A549 (cell line): ENCODE measurements at regions not wholly inside any gene's neighbourhood (a gene's known extent, or its start where the extent isn't known, plus 50 kb on each side); places are given as distances from the start of the nearest gene placed in this dataset.

ENCODE experiments used
- ATAC-seq, 2 experiments: fragments of 200-7000 bp in 1 of 2; fragments of >200 bp in 1 of 2; cut with Nextera tagmentation in 1 of 2; cut with Tn5 transposase in 1 of 2; 3 replicates each; pipeline versions ENCODE4 v1.8.0 to v1.9.1; 2018 to 2020; ENCODE audit warnings: mild to moderate bottlenecking in 1 of 2, moderate library complexity in 1 of 2
- CTCF ChIA-PET: fragments of 300-600 bp; sonication (Branson Sonifier 250); formaldehyde crosslinking; extraction: SDS; loops from one replicate; lab custom pipeline; 2021; ENCODE audit warnings: antibody characterized with exemption, inconsistent platforms; lab: Yijun Ruan, JAX
- POLR2A ChIA-PET: fragments of 350-600 bp; formaldehyde crosslinking; extraction: SDS; loops from one replicate; lab custom pipeline; 2021; ENCODE audit warnings: antibody characterized with exemption, inconsistent platforms; lab: Yijun Ruan, JAX
- DNase-seq, 2 experiments: peaks; one replicate each; pipeline versions ENCODE4 v3.0.0 to v3.0.0-alpha.2; 2011 to 2016; ENCODE audit warnings: low read depth in 1 of 2, low spot score in 1 of 2
- FAIRE-seq: peaks from 2 replicates; lab custom pipeline; 2011; peaks lifted over from hg19 to GRCh38; lab: Jason Lieb, UNC
- H3K27ac ChIP-seq, 2 experiments: fragments of >200 bp; sonication (Bioruptor Twin); formaldehyde crosslinking; 3 replicates each; pipeline ENCODE4 v1.5.1; 2016 to 2017
- H3K4me1 ChIP-seq: fragments of >200 bp; sonication (Bioruptor Twin); formaldehyde crosslinking; 3 replicates; pipeline ENCODE4 v1.6.1; 2016
- H3K4me2 ChIP-seq: fragments of >200 bp; sonication (Bioruptor Twin); formaldehyde crosslinking; 3 replicates; pipeline ENCODE4 v1.6.1; 2016
- H3K4me3 ChIP-seq: fragments of >200 bp; sonication (Bioruptor Twin); formaldehyde crosslinking; 3 replicates; pipeline ENCODE4 v1.5.1; 2016
- H3K9me3 ChIP-seq: fragments of >200 bp; sonication (Bioruptor Twin); formaldehyde crosslinking; 3 replicates; pipeline ENCODE4 v1.6.1; 2016
- CBX2 ChIP-seq: fragments of 200-600 bp; sonication (generic); IDR thresholded peaks from 2 replicates; pipeline ENCODE4 v1.6.1; 2016; ENCODE audit warnings: low read depth, mild to moderate bottlenecking, borderline replicate concordance
- CEBPB ChIP-seq, 2 experiments: fragments of >200 bp in 1 of 2; sonication (Bioruptor Twin) in 1 of 2; formaldehyde crosslinking in 1 of 2; IDR thresholded peaks; 2 replicates each; pipeline ENCODE4 v1.6.1; 2012 to 2016
- CHD2 ChIP-seq: fragments of 150-350 bp; IDR thresholded peaks from 2 replicates; pipeline ENCODE4 v1.6.1; 2014; ENCODE audit warnings: low read length; ENCODE audit not compliant: partially characterized antibody
- EHF ChIP-seq: fragments of 250-450 bp; sonication (Bioruptor Pico); IDR thresholded peaks from 2 replicates; pipeline ENCODE4 v1.5.0; 2020; ENCODE audit warnings: mild to moderate bottlenecking
- EP300 ChIP-seq, 2 experiments: fragments of >200 bp; sonication (Bioruptor Twin); formaldehyde crosslinking; IDR thresholded peaks; 2 replicates in 1 of 2; 3 replicates in 1 of 2; pipeline ENCODE4 v1.6.1; 2016 to 2017
- ESRRA ChIP-seq: fragments of 150-350 bp; IDR thresholded peaks from 2 replicates; pipeline ENCODE4 v1.6.1; 2014; ENCODE audit warnings: mild to moderate bottlenecking, low read length, borderline replicate concordance
- FOXS1 ChIP-seq: fragments of 250-450 bp; sonication (Bioruptor Pico); IDR thresholded peaks from 2 replicates; pipeline ENCODE4 v1.5.0; 2020; ENCODE audit warnings: mild to moderate bottlenecking, moderate library complexity
- GATA3 ChIP-seq: IDR thresholded peaks from 2 replicates; pipeline ENCODE4 v1.6.1; 2012; ENCODE audit warnings: borderline replicate concordance
- HDAC2 ChIP-seq: fragments of 200-600 bp; sonication (generic); IDR thresholded peaks from 2 replicates; pipeline ENCODE4 v1.6.1; 2016
- JUNB ChIP-seq: fragments of >200 bp; sonication (Bioruptor Twin); formaldehyde crosslinking; IDR thresholded peaks from 2 replicates; pipeline ENCODE4 v1.6.1; 2016
- NFE2L2 ChIP-seq: fragments of 150-350 bp; conservative IDR thresholded peaks from 2 replicates; pipeline ENCODE4 v1.6.1; 2014; ENCODE audit warnings: low read length
- NPAS2 ChIP-seq: fragments of 250-450 bp; sonication (Bioruptor Pico); IDR thresholded peaks from 2 replicates; pipeline ENCODE4 v1.8.0; 2022; ENCODE audit warnings: mild to moderate bottlenecking, moderate library complexity, borderline replicate concordance
- NR3C1 ChIP-seq: fragments of >200 bp; sonication (Bioruptor Twin); formaldehyde crosslinking; IDR thresholded peaks from 3 replicates; pipeline ENCODE4 v1.6.1; 2017
- RAD21 ChIP-seq, 2 experiments: fragments of >200 bp in 1 of 2; sonication (Bioruptor Twin) in 1 of 2; formaldehyde crosslinking in 1 of 2; IDR thresholded peaks in 1 of 2; conservative IDR thresholded peaks in 1 of 2; 2 replicates in 1 of 2; 3 replicates in 1 of 2; pipeline ENCODE4 v1.6.1; 2012 to 2018; ENCODE audit warnings: inconsistent platforms in 1 of 2
- TFCP2L1 ChIP-seq: fragments of 250-450 bp; sonication (Bioruptor Pico); IDR thresholded peaks from 2 replicates; pipeline ENCODE4 v1.5.0; 2021; ENCODE audit warnings: mild to moderate bottlenecking
- ZC3H11A ChIP-seq: fragments of 450-650 bp; IDR thresholded peaks from 2 replicates; pipeline ENCODE4 v1.6.1; 2014; ENCODE audit warnings: antibody characterized with exemption, mild to moderate bottlenecking
- ZNF302 ChIP-seq: fragments of 250-450 bp; sonication (Bioruptor Pico); IDR thresholded peaks from 2 replicates; pipeline ENCODE4 v1.9.0; 2021; ENCODE audit warnings: inconsistent platforms, mild to moderate bottlenecking, moderate library complexity
- WGBS: methylation state at CpG from one replicate; pipeline ENCODE4 v1.1.6; 2017; ENCODE audit errors: missing lambda C conversion rate; 5-methylcytosine and 5-hydroxymethylcytosine counted together
- TF ChIP-seq, protein P1 (sequence below): fragments of 200-600 bp; sonication (generic); IDR thresholded peaks from 2 replicates; pipeline ENCODE4 v1.6.1; 2016; ENCODE audit warnings: antibody characterized with exemption, mild to moderate bottlenecking, moderate library complexity
- TF ChIP-seq, protein P2 (sequence below): fragments of 150-350 bp; IDR thresholded peaks from 2 replicates; pipeline ENCODE4 v1.6.1; 2014; ENCODE audit warnings: low read depth, mild to moderate bottlenecking, low read length
- TF ChIP-seq, protein P3 (sequence below): fragments of >200 bp; sonication (Bioruptor Twin); formaldehyde crosslinking; IDR thresholded peaks from 3 replicates; pipeline ENCODE4 v1.6.1; 2016
- TF ChIP-seq, protein P4 (sequence below): IDR thresholded peaks from 2 replicates; pipeline ENCODE4 v1.6.1; 2012

- Histone ChIP-seq H3K4me3 (no peak overlapping the region), H3K4me2 (no peak overlapping the region), H3K9me3 (no peaks in the 10 kb centered on the region), H3K4me1 (no peaks in the 10 kb centered on the region), H3K27ac (no peak overlapping the region)
- TF ChIP-seq NR3C1 (no peak), NPAS2 (no peak), GATA3 (no peak), CEBPB (IDR thresholded peaks at IDR 0.05) (no peak), JUNB (no peak), CBX2 (no peak), ZC3H11A (no peak), NFE2L2 (no peak), ESRRA (no peak), ZNF302 (no peak), EP300 (IDR thresholded peaks at IDR 0.05) (no peak), TFCP2L1 (CRISPR knock-in tag) (no peak), RAD21 (conservative IDR thresholded peaks at IDR 0.05 in 1 of 2, IDR thresholded peaks at IDR 0.05 in 1 of 2) (no peak)
- TF ChIP-seq, protein P1, sequence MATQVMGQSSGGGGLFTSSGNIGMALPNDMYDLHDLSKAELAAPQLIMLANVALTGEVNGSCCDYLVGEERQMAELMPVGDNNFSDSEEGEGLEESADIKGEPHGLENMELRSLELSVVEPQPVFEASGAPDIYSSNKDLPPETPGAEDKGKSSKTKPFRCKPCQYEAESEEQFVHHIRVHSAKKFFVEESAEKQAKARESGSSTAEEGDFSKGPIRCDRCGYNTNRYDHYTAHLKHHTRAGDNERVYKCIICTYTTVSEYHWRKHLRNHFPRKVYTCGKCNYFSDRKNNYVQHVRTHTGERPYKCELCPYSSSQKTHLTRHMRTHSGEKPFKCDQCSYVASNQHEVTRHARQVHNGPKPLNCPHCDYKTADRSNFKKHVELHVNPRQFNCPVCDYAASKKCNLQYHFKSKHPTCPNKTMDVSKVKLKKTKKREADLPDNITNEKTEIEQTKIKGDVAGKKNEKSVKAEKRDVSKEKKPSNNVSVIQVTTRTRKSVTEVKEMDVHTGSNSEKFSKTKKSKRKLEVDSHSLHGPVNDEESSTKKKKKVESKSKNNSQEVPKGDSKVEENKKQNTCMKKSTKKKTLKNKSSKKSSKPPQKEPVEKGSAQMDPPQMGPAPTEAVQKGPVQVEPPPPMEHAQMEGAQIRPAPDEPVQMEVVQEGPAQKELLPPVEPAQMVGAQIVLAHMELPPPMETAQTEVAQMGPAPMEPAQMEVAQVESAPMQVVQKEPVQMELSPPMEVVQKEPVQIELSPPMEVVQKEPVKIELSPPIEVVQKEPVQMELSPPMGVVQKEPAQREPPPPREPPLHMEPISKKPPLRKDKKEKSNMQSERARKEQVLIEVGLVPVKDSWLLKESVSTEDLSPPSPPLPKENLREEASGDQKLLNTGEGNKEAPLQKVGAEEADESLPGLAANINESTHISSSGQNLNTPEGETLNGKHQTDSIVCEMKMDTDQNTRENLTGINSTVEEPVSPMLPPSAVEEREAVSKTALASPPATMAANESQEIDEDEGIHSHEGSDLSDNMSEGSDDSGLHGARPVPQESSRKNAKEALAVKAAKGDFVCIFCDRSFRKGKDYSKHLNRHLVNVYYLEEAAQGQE, result no peak
- TF ChIP-seq, protein P2, sequence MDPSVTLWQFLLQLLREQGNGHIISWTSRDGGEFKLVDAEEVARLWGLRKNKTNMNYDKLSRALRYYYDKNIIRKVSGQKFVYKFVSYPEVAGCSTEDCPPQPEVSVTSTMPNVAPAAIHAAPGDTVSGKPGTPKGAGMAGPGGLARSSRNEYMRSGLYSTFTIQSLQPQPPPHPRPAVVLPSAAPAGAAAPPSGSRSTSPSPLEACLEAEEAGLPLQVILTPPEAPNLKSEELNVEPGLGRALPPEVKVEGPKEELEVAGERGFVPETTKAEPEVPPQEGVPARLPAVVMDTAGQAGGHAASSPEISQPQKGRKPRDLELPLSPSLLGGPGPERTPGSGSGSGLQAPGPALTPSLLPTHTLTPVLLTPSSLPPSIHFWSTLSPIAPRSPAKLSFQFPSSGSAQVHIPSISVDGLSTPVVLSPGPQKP, result no peak
- TF ChIP-seq, protein P3, sequence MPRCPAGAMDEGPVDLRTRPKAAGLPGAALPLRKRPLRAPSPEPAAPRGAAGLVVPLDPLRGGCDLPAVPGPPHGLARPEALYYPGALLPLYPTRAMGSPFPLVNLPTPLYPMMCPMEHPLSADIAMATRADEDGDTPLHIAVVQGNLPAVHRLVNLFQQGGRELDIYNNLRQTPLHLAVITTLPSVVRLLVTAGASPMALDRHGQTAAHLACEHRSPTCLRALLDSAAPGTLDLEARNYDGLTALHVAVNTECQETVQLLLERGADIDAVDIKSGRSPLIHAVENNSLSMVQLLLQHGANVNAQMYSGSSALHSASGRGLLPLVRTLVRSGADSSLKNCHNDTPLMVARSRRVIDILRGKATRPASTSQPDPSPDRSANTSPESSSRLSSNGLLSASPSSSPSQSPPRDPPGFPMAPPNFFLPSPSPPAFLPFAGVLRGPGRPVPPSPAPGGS, result no peak
- TF ChIP-seq, protein P4, sequence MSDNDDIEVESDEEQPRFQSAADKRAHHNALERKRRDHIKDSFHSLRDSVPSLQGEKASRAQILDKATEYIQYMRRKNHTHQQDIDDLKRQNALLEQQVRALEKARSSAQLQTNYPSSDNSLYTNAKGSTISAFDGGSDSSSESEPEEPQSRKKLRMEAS, result no peak
- WGBS, result 23% methylated on average over 4 of the region's 4 CpGs
- ChIA-PET POLR2A (no interaction called here), CTCF (interaction anchor here (0.6 kb wide), 1 partner anchor 457 kb away, joined by 3 read pairs; no protein-coding TSS in a partner anchor)
- FAIRE-seq, result no peak
- ATAC-seq, result no peak
- no peak for DNase-seq
Observed at GRCh38 chr6:150537491-150537890, 62.2 kb upstream of the PLEKHG1 start.

DNA sequence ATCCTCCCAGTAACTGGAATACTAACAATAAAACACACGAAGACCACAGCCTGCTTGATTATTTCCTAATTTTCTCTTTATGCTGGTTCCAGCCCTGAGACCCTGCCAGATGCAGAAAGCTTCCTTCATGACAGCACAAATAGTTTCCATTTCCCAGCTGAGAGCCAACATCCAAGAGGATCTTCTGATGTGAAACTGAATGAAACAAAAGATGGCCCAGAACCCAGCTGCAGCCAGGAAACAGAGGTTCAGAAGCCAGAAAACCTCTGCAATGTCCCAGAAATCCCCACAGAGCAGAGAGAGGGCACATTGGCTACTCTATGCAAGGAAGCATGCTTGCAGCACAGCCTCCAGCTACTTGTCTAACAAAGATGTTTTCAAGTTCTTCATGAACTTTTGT is 61.8 kb upstream of the PLEKHG1 start:
- Histone ChIP-seq H3K27ac (no peak overlapping the region), H3K9me3 (no peaks in the 10 kb centered on the region), H3K4me3 (no peak overlapping the region), H3K4me1 (no peaks in the 10 kb centered on the region), H3K4me2 (no peak overlapping the region)
- 4% methylated on average over 1 of the region's 1 CpG for WGBS
- TF ChIP-seq FOXS1 (CRISPR knock-in tag) (no peak), TFCP2L1 (CRISPR knock-in tag) (no peak), NFE2L2 (no peak)
- TF ChIP-seq, protein P4, result no peak
- no peak for DNase-seq
- FAIRE-seq, result no peak
- ChIA-PET POLR2A (no interaction called here), CTCF (interaction anchor here (0.6 kb wide), 1 partner anchor 457 kb away, joined by 3 read pairs; no protein-coding TSS in a partner anchor)
- ATAC-seq, result no peak

DNA sequence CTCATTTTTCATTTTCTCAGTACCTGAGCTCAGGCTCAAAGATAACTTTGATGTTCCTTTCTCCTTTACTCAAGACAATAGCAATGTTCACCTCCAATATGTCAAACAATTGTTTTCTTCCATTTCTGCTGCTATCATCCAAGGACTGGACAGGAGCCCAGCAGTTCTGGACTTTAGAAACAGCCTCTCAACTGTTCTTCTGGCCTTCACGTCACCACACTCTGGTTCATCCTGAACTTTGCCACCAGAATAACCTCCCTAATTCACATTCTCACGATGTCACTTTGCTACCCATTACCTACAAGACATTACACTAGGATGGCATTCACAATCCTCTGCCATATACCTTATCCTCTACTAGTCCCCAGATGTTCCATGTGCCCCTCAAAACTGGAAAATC is 60.6 kb upstream of the PLEKHG1 start:
- ChIA-PET CTCF (no interaction called here), POLR2A (no interaction called here)
- 14% methylated on average over 2 of the region's 2 CpGs for WGBS
- TF ChIP-seq CHD2 (no peak), RAD21 (conservative IDR thresholded peaks at IDR 0.05 in 1 of 2, IDR thresholded peaks at IDR 0.05 in 1 of 2) (no peak), CBX2 (no peak), ZNF302 (no peak), HDAC2 (no peak), EHF (CRISPR knock-in tag) (no peak), EP300 (IDR thresholded peaks at IDR 0.05) (no peak), GATA3 (no peak)
- TF ChIP-seq, protein P1, result no peak
- TF ChIP-seq, protein P3, result no peak

More for the DNA sequence above, 60.6 kb upstream of the PLEKHG1 start:
- Histone ChIP-seq H3K4me1 (no peaks in the 10 kb centered on the region), H3K27ac (no peak overlapping the region), H3K9me3 (no peaks in the 10 kb centered on the region), H3K4me2 (no peak overlapping the region), H3K4me3 (no peak overlapping the region)
- FAIRE-seq (no peak), DNase-seq (no peak), ATAC-seq (no peak)
